GM12872 (cell line): ENCODE measurements at regions not wholly inside any gene's neighbourhood (a gene's known extent, or its start where the extent isn't known, plus 50 kb on each side); places are given as distances from the start of the nearest gene placed in this dataset.

Experiments
- TF ChIP-seq, protein P1 (sequence below): IDR thresholded peaks from 3 replicates; pipeline ENCODE4 v1.5.1; 2011; ENCODE audit warnings: low read depth, mild to moderate bottlenecking, low read length, moderate library complexity; ENCODE audit not compliant: insufficient read depth

DNA sequence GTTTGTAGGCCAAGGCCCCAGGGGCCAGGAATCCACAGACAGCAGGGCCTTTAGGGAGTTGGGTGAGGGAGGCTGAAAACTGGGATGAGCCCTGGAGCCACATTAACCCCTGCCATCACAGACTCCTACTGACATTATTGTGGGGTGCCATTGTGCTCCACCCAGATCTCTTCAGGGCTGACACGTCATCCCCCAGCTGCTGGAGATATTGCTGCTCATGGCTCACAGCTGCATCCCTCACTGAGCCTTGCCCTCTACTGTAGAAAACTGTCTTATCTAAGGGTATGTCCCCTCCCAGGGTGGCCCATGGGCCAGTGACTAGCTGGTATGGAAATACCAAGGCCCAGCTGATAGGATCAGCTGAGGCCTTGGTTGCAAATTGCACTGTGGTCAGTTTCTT, 87.3 kb upstream of the PRR23C start:
- TF ChIP-seq, protein P1, sequence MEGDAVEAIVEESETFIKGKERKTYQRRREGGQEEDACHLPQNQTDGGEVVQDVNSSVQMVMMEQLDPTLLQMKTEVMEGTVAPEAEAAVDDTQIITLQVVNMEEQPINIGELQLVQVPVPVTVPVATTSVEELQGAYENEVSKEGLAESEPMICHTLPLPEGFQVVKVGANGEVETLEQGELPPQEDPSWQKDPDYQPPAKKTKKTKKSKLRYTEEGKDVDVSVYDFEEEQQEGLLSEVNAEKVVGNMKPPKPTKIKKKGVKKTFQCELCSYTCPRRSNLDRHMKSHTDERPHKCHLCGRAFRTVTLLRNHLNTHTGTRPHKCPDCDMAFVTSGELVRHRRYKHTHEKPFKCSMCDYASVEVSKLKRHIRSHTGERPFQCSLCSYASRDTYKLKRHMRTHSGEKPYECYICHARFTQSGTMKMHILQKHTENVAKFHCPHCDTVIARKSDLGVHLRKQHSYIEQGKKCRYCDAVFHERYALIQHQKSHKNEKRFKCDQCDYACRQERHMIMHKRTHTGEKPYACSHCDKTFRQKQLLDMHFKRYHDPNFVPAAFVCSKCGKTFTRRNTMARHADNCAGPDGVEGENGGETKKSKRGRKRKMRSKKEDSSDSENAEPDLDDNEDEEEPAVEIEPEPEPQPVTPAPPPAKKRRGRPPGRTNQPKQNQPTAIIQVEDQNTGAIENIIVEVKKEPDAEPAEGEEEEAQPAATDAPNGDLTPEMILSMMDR = no peak

DNA sequence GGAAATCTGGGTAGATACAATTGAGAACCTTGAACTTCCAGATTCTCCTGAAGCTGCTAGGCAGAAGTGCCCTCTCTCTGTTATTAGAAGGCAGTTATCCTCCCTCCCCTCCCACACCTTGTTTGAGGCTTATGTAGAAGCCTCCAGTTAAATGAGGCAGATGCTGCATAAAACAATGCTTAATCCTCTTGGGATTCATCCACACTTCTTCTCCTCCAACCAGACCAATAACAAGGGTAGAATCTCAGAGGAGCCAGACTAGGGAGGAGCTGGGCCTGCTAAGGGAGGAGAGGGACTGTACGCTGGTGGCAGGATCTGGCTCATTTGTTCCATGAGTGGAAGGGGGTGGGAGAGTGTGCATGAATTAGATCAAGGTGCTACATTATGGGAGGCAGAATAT, 88.3 kb upstream of the PRR23C start:
- TF ChIP-seq, protein P1 = no peak

DNA sequence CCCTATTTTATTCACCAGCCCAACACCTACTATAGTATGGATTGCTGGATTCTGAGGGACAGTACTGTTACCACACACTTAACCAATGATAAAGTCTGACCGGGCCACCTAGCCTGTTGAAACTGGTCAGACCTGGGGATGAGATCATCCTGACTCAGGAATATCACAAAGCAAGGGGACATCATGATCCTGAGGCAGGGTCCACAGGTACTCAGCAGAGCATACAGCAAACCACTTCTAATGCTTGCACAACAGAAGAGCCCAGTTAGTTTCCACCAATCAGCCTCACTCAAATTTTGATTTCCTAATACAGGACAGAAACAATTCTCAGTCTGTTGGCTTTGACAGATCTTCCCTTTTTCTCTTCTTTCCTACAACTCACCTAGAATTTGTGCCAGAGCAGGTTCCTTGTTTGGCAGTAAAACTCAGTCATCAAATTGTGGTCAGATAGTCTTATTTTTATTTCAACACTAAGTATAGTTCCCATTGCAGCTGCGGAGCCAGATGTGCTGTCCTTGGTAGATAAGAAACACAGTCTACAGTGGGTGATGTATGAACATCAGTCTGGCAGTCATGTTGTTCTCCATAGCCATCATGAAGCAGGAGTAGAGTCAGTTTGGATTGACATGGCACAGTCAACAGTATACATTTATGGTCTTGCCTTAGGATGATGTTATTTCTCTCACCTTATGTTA, 90.1 kb upstream of the PRR23C start:
- TF ChIP-seq, protein P1 = no peak

DNA sequence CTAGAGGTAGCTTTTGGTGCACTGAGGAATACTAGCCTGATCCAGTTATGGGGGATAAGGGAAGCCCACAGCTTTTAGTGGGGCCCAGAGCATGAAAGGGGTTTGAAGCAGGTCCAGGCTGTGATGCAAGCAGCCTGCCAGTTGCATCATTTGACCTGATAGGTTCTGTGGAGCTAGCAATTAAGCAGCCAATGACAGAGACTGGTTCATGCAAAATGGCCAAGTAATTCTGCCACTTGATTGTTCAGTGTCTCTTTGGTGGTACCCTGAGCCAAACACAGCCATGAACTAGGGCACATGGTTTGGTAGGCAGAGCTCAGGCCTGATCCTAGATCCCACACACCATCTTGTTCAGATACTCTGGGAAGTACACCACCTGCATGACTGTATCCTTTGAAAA, 91.0 kb upstream of the PRR23C start:
- TF ChIP-seq, protein P1 = no peak

DNA sequence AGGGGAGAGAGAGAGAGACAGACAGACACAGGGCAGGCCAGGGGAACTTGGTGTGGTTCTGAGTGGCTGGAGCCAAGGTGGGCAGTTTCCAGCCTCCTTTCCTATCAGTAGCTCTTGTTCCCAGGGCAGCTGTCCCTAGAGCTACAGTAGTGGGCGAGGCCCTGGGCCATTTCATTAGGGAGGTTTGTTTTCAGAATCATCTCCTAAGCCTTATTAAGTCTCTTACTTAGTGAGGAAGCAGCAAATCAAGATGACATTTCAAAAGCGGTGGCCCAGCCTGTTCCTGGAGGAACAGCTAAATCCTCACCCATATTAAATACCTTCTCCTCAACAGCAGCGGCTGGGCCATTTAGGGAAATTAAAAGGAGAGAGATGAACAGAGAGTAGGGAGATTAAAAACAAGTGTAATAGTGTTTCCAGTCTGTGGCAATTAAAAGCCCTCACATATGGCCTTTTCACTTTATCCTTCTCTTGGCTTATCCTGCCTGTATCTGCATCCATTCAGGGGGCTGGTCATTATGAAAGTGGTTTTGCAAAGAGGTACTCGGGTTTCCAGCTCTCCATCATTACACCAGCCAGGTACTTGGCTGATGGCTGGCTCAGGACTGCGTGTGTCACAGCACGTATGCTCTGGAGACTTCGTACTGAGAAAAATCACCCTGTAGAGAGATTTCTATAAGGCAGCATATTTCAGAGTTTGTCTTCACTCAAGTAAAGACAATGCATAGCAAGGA, 91.9 kb upstream of the PRR23C start:
- TF ChIP-seq, protein P1 = no peak

DNA sequence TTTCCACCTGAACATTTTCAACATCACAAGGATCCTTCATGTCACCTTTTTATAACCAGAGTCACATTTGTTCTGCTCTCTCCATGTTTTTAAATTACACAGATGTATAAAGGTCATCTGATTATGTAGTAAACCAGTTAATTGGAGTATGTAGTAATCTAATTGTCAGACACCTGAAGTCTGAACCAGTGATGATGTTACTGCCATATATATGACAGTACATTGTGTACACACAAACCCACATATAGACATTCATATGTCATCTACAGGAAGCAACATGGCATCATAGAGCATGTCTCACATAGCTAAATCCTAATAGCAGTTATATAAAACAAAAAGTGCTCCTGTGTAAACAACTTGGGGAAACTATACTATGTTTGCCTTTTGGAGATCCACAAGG, 95.9 kb upstream of the PRR23C start:
- TF ChIP-seq, protein P1 = no peak

DNA sequence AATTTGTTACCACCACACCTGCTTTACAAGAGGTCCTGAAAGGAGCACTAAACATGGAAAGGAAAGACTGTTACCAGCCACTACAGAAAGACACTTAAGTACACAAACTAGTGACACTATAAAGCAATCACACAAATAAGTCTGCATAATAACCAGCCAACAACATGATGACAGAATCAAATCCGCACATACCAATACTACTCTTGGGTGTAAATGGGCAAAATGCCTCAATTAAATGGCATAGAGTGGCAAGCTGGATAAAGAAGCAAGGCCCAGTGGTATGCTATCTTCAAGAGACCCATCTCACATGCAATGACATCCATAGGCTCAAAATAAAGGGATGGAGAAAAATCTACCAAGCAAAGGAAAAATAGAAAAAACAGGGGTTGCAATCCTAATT, 106.8 kb upstream of the PRR23C start:
- TF ChIP-seq, protein P1 = no peak
